MM.1S (cell line): ENCODE measurements at regions not wholly inside any gene's neighbourhood (a gene's known extent, or its start where the extent isn't known, plus 50 kb on each side); places are given as distances from the start of the nearest gene placed in this dataset.

ENCODE experiments used
- EZH2 ChIP-seq: fragments of 300-600 bp; sonication (generic); optimal IDR thresholded peaks from 2 replicates; pipeline ENCODE3; 2017; ENCODE audit warnings: low read depth, mild to moderate bottlenecking, antibody characterized with exemption, low read length, mixed read lengths
- TF ChIP-seq, protein P1 (sequence below): fragments of 300-600 bp; sonication (generic); IDR thresholded peaks from 2 replicates; pipeline ENCODE4 v1.5.1; 2016; ENCODE audit warnings: antibody characterized with exemption, low read length, mixed read lengths

DNA sequence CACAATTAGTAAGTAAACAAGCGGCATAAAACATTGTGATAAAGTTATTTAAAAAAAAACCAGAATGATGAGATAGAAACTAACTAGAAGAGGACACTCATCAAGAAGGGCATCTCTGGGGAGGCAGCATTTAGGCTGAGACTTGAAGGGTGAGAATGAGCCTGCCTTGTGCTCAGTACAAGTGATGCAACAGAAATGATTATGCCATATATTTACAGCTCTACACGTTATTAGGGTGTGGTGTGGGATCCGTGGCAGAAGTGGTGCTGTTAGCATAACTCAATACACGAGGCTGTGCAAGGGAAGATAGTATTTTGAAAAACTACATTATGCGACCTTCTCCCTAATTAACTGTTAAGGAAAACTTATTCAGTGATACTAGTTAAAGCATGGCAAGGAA, 178.5 kb upstream of the ATF7IP start:
- TF ChIP-seq EZH2, result no peak
- TF ChIP-seq, protein P1, sequence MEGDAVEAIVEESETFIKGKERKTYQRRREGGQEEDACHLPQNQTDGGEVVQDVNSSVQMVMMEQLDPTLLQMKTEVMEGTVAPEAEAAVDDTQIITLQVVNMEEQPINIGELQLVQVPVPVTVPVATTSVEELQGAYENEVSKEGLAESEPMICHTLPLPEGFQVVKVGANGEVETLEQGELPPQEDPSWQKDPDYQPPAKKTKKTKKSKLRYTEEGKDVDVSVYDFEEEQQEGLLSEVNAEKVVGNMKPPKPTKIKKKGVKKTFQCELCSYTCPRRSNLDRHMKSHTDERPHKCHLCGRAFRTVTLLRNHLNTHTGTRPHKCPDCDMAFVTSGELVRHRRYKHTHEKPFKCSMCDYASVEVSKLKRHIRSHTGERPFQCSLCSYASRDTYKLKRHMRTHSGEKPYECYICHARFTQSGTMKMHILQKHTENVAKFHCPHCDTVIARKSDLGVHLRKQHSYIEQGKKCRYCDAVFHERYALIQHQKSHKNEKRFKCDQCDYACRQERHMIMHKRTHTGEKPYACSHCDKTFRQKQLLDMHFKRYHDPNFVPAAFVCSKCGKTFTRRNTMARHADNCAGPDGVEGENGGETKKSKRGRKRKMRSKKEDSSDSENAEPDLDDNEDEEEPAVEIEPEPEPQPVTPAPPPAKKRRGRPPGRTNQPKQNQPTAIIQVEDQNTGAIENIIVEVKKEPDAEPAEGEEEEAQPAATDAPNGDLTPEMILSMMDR, result no peak
